ENCODE measurements at regions not wholly inside any gene's neighbourhood (a gene's known extent, or its start where the extent isn't known, plus 50 kb on each side); places are given as distances from the start of the nearest gene placed in this dataset.
"Not testable (repeated sequence)": the region's sequence is repeated elsewhere in the genome, so short reads cannot be mapped to it uniquely, and the experiment has no call there.

GRCh38 chr4:126766241-126766640 lies 866.5 kb upstream of the INTU start:
- intact Hi-C loops (cut with micrococcal nuclease) = no loop called here
- DNase-seq (peak; percentile 36), ATAC-seq (peak; percentile 93)

DNA sequence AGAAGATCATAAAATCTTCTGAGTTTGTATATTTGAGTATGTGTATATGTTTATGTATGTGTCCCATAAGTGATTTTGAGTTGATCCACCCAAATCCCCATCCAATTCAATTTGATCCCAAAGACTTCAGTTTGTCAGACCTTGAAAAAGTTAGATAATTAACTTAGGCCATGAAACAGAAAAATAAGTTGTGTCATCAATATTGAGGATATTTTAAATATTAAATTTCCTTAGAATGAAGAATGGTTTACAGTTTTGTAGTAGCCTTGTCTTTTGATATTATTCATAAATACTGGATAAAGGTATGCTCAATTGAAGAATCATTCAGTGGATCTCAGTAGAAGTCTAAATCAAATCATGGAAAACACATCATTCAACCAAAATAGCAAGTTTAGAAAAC lies 864.4 kb upstream of the INTU start:
- intact Hi-C loops (cut with micrococcal nuclease) = no loop called here
- ATAC-seq (no peak), DNase-seq (no peak)

- intact Hi-C loops (cut with micrococcal nuclease); ATAC-seq; DNase-seq: not testable (repeated sequence)
These were observed 861.8 kb upstream of the INTU start for GRCh38 chr4:126770811-126771553.

DNA sequence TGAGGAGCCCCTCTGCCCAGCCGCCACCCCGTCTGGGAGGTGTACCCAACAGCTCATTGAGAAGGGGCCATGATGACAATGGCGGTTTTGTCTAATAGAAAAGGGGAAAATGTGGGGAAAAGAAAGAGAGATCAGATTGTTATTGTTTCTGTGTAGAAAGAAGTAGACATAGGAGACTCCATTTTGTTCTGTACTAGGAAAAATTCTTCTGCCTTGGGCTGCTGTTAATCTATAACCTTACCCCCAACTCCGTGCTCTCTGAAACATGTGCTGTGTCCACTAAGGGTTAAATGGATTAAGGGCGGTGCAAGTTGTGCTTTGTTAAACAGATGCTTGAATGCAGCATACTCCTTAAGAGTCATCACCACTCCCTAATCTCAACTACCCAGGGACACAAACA lies 861.1 kb upstream of the INTU start:
- intact Hi-C loops (cut with micrococcal nuclease); DNase-seq; ATAC-seq: not testable (repeated sequence)

GRCh38 chr4:126772662-126773061 lies 860.1 kb upstream of the INTU start:
- peak; percentile 66 for ATAC-seq
- intact Hi-C loops (cut with micrococcal nuclease) = no loop called here
- DNase-seq = no peak

DNA sequence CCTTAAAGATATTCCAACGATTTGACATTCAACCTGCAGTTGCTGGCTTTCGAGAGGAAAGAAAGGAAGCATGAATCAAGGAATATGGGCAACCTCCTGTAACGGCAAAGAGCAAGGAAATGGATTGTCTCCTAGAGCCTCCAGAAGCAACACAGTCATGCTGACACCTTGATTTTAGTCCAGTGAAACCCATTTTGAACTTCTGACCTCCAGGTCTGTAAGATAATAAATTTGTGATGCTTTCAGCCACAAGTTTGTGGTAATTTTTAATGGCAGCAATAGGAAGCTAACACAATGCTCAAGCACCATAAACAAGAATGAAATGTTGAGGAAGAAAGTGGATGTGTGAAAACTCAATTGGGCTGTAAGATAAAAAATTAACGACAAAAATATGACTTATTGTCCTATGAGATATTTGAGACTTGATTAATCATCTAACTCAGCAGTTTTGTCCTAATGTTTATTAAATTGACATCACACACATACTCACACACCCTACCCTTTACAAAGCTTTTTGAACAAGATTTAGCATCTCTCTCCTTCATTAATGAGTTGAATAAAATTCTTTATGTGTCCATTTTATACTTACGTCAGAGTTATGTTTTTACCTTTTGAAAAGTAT lies 857.2 kb upstream of the INTU start:
- ATAC-seq = no peak
- no peak for DNase-seq
- intact Hi-C loops (cut with micrococcal nuclease) = no loop called here

DNA sequence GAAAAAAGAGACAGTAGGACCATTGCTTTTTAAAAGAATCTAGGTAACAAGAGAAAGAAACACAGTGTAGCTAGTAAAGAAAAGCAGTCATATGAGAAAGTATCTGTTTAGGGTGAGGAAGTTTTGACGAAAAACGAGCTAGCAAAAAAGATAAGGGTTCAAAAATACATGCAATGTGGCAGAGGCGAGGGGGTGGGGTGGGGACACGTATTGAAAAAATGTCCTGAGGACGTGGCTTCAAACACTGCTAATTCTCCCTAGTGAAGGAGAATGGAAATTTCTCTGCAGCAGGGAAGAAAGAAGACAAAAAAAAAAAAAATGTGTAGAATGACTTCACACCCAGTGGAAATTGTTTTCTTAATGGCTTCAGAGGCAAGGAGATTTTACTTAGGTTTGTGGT lies 856.4 kb upstream of the INTU start:
- ATAC-seq (no peak), DNase-seq (no peak)
- intact Hi-C loops (cut with micrococcal nuclease) = no loop called here

DNA sequence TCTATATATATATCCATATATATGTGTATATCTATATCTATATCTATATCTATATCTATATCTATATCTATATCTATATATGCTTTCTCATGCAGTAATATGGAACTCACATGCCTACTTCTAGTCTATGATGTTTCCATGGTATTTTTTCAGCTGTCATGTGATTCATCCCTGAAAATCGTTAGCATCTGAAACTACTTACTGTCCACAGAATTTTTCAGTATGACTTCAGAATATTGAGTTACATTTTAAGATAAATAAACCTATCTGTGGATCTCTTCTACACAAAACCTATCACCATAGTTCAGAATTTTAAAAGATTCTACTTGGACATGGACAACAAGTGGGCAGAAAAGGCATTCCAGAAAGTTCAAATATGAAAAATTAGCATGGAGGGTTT lies 855.1 kb upstream of the INTU start:
- ATAC-seq (no peak), DNase-seq (no peak)
- intact Hi-C loops (cut with micrococcal nuclease) = no loop called here

DNA sequence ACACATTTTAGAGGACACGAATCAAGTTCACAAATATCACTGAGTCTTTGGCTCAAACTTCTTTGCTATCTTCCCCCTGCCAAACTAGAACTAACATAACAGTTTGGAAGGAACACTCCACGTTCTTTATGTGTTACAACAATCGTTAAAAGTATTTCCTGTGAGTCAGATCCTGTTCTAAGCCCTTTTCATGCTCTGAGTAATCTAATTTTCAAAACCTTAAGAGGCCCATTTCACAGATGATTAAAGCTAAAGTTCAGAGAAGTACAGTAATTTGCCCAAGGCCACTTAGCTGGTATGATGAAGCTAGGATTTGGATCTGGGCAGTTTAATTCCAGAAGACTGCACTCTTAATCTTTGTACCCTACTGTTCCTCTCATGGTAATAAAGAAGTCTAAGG lies 854.4 kb upstream of the INTU start:
- ATAC-seq = peak; percentile 41

DNA sequence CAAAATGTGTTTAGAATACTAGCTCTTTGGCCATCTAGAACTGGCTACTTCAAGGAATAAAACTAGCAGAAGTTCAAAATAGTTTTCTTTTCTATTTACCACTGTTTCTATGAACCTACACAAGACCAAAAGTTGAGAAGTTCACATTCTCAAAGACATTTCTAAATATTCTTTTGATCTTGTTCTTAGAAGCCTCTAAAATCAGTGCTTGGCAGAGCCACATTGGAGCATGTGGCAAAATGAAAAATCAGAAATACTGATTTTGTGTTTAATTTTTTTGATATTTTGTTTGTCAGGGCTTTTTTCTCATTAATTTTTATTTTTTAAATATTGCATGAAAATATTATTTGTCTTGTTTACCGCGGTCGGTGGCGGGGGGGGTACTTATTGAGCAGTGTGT lies 853.8 kb upstream of the INTU start:
- intact Hi-C loops (cut with micrococcal nuclease) = no loop called here
- ATAC-seq = no peak
- DNase-seq = no peak

More for the DNA sequence above, 854.4 kb upstream of the INTU start:
- DNase-seq = no peak
- intact Hi-C loops (cut with micrococcal nuclease) = no loop called here

- ATAC-seq = no peak
- intact Hi-C loops (cut with micrococcal nuclease) = no loop called here
- no peak for DNase-seq
These were observed 853.2 kb upstream of the INTU start for GRCh38 chr4:126779436-126780166.

DNA sequence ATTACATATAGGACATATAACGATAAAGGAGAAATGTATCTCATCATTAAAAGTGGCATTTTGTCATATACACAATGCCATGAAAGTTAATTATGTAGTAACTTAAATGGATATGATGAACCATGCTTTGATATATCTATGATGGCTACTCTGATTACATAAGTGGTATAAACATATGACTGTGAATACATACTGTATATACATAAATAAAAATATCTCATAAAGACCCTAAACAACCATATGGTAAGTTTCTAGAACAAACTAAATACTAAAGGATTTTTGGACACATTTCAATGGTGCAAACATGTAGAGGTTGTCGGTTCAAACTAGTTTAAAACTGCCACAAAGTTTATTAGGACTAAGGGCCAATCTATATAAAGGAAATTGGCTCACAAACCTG lies 849.6 kb upstream of the INTU start:
- no peak for ATAC-seq
- intact Hi-C loops (cut with micrococcal nuclease) = no loop called here
- DNase-seq = no peak

- no peak for DNase-seq
- intact Hi-C loops (cut with micrococcal nuclease) = no loop called here
- no peak for ATAC-seq
These were observed 847.7 kb upstream of the INTU start for GRCh38 chr4:126784966-126785580.

DNA sequence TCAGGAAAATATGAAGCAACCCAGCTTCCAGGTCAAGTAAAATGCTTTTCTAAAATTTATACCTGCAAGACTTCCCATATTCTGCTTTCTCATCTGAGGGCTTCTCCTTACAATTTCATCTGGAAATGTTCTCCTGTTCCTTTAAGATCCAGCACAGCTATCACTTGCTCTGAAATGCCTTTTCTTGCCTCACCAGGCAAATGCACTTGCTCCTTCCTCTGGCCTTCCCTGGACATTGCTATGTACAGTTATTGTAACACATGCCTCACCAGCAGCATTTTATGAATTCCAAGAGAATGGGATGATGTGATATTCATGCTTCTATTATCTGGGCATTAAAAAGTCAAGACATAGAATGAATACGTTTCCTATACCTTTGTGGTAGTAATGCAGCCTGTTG lies 842.1 kb upstream of the INTU start:
- intact Hi-C loops (cut with micrococcal nuclease) = no loop called here
- peak; percentile 60 for ATAC-seq

DNA sequence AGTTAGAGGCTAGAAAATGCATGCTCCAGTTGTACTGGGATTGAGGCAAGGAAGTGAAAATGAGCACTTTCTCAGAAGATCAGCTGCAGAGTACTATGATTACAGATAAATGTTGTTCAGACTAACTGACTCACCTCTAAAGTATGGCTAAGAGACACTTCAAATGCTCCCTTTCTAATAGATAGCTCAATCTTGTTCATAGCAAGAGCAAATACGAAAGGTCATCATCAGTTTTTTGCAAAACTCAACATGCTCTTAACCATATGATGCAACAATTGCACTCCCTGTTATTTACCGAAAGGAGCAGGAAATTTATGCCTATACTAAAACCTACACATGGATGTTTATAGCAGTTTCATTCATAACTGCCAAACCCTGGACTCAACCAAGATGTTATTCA lies 838.4 kb upstream of the INTU start:
- DNase-seq (no peak), ATAC-seq (no peak)
- intact Hi-C loops (cut with micrococcal nuclease) = no loop called here

More for the DNA sequence above, 842.1 kb upstream of the INTU start:
- no peak for DNase-seq

DNA sequence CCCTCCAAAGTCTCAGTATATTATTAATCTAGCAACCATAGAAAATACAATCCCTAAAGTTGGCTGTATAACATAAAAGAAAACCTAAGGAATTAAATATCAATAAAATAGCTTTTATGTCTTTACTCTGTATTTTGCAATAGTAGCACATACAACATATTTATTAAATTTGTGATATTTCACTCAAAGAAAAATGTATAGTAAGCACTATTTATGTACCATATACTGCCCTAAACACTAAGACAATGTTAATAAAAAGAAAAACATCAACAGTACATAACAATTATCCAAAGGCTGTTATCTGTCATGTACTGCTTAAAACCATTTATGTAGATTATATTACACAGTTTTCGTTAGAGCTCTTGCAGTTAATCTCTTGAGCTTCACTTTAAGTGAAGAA lies 834.5 kb upstream of the INTU start:
- intact Hi-C loops (cut with micrococcal nuclease) = no loop called here
- ATAC-seq = no peak
- DNase-seq = no peak

GRCh38 chr4:126799416-126799815 lies 833.3 kb upstream of the INTU start:
- DNase-seq (no peak), ATAC-seq (no peak)
- intact Hi-C loops (cut with micrococcal nuclease) = no loop called here

DNA sequence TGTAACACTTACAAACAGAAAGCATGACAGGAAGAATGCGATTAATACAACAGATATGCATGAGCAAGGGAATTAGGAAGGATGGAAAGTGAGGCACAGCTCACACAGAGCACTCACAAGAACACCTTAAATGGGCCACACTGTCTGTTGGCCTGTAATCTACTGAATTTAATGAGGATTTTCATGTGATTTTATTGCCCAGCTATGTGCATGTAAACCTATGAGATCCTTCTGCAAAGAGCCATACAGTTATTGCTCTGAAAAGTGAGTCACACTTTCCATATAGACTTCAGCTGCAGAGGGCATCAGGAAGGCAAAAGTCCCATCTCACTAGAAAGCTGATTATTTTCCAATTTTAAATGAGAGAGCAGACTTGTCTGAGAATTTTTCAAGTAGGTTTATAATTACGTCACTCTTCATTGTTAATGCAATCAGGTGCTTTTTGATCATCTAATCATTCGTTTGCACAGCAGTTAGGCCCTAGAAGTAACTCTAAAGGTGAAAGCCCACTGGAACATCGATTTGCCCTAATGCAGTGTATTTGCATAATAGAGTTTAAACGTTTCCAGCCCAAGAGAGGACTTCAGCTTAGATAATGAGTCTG lies 832.7 kb upstream of the INTU start:
- intact Hi-C loops (cut with micrococcal nuclease) = no loop called here
- ATAC-seq = no peak
- no peak for DNase-seq

DNA sequence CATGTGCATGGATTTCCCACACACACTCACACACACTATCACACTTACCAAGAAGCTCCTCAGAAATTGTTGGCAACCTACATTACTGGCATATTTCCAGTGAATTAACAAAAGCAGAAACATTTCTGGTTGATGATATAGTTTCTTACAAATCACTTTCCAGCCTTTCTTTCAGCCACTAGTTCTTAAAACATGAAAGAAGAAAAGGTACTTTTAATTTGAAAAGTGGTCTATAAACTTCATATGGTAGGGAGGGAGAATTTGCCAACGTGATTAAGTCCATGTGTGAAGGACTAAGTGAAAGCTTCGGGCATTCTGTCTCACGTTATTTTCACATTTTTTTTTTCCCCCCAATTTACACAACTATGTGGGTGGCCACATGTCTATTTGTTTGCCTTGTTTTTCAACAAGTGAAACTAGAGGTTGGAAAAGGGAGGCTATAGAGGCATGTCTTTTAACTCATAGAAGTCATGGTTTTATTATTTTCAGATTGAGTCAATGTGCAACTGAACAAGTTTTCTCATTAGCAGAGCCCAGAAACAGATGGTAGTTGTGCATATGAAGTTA lies 832.1 kb upstream of the INTU start:
- DNase-seq (no peak), ATAC-seq (no peak)
- intact Hi-C loops (cut with micrococcal nuclease) = no loop called here
